ENCODE measurements at regions not wholly inside any gene's neighbourhood (a gene's known extent, or its start where the extent isn't known, plus 50 kb on each side); places are given as distances from the start of the nearest gene placed in this dataset.

GRCh38 chr2:35365859-35366258 lies 989.7 kb upstream of the CRIM1 start:
- no peaks in the 10 kb centered on the region for H3K4me1 ChIP-seq (ENCODE audit: control insufficient read depth in 5 of 5, insufficient read depth in 5 of 5, low read length in 5 of 5)
- no peaks in the 10 kb centered on the region for H3K36me3 ChIP-seq (ENCODE audit: control insufficient read depth in 4 of 4, insufficient read depth in 4 of 4, low read length in 4 of 4)
- TF ChIP-seq, protein P1, sequence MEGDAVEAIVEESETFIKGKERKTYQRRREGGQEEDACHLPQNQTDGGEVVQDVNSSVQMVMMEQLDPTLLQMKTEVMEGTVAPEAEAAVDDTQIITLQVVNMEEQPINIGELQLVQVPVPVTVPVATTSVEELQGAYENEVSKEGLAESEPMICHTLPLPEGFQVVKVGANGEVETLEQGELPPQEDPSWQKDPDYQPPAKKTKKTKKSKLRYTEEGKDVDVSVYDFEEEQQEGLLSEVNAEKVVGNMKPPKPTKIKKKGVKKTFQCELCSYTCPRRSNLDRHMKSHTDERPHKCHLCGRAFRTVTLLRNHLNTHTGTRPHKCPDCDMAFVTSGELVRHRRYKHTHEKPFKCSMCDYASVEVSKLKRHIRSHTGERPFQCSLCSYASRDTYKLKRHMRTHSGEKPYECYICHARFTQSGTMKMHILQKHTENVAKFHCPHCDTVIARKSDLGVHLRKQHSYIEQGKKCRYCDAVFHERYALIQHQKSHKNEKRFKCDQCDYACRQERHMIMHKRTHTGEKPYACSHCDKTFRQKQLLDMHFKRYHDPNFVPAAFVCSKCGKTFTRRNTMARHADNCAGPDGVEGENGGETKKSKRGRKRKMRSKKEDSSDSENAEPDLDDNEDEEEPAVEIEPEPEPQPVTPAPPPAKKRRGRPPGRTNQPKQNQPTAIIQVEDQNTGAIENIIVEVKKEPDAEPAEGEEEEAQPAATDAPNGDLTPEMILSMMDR (IDR thresholded peaks at IDR 0.05; ENCODE audit: control extremely low read depth, extremely low read depth) = no peak
- no peak overlapping the region for H3K9ac ChIP-seq (ENCODE audit: insufficient read depth in 1 of 2, low read length in 2 of 2)
- H3K27me3 ChIP-seq (ENCODE audit: control insufficient read depth in 3 of 3, insufficient read depth in 3 of 3, low read length in 2 of 3) = no peaks in the 10 kb centered on the region
- H3K9me3 ChIP-seq (ENCODE audit: control insufficient read depth in 4 of 4, insufficient read depth in 3 of 4, low read length in 3 of 4) = no peaks in the 10 kb centered on the region
- H3K4me3 ChIP-seq = no peak overlapping the region
- no peak overlapping the region for H3K27ac ChIP-seq (ENCODE audit: low read depth in 1 of 2, low read length in 1 of 2)
- ATAC-seq (ENCODE audit: insufficient read depth, low FRiP score) (no peak), DNase-seq (no peak)
- 54 to 64% methylated on average over 2 of the region's 2 CpGs for WGBS, 2 donors

GRCh38 chr2:35356332-35356731 lies 999.2 kb upstream of the CRIM1 start:
- TF ChIP-seq, protein P1 (IDR thresholded peaks at IDR 0.05; ENCODE audit: control extremely low read depth, extremely low read depth) = no peak
- Histone ChIP-seq H3K36me3 (ENCODE audit: control insufficient read depth in 4 of 4, insufficient read depth in 4 of 4, low read length in 4 of 4) (no peaks in the 10 kb centered on the region), H3K4me1 (ENCODE audit: control insufficient read depth in 5 of 5, insufficient read depth in 5 of 5, low read length in 5 of 5) (no peaks in the 10 kb centered on the region), H3K27me3 (ENCODE audit: control insufficient read depth in 3 of 3, insufficient read depth in 3 of 3, low read length in 2 of 3) (no peaks in the 10 kb centered on the region), H3K9me3 (ENCODE audit: control insufficient read depth in 4 of 4, insufficient read depth in 3 of 4, low read length in 3 of 4) (peaks cover 0 to 12% (median 0%) of the 10 kb centered on the region in 4 donors), H3K4me3 (no peak overlapping the region), H3K9ac (ENCODE audit: insufficient read depth in 1 of 2, low read length in 2 of 2) (no peak overlapping the region), H3K27ac (ENCODE audit: low read depth in 1 of 2, low read length in 1 of 2) (no peak overlapping the region)
- no peak for ATAC-seq (ENCODE audit: insufficient read depth, low FRiP score)
- DNase-seq = no peak
- 75 to 85% methylated on average over 4 of the region's 4 CpGs for WGBS, 2 donors

DNA sequence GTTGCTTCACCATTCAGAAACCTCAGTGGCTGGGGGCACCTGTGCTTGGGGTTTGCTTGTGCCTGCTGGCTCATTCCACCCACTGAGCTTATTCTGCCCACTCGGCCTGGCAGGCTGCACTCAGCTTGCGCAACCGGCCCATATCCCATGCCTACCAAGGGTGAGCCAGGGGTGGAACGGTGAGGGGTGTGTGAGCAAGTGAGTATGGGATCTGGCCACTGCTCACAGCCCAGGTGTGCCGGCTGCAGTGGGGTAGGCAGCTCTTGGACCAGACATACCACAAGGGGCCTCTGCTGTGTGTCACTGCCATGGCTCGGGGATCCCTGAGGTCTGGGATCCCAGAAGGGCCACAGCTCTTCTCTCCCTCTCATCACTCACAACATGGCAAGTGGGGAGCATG lies 1000.5 kb upstream of the CRIM1 start:
- no peak for ATAC-seq (ENCODE audit: insufficient read depth, low FRiP score)
- no peaks in the 10 kb centered on the region for H3K36me3 ChIP-seq (ENCODE audit: control insufficient read depth in 4 of 4, insufficient read depth in 4 of 4, low read length in 4 of 4)
- TF ChIP-seq, protein P1 (IDR thresholded peaks at IDR 0.05; ENCODE audit: control extremely low read depth, extremely low read depth) = no peak
- no peaks in the 10 kb centered on the region for H3K4me1 ChIP-seq (ENCODE audit: control insufficient read depth in 5 of 5, insufficient read depth in 5 of 5, low read length in 5 of 5)
- no peak overlapping the region for H3K9ac ChIP-seq (ENCODE audit: insufficient read depth in 1 of 2, low read length in 2 of 2)
- H3K9me3 ChIP-seq (ENCODE audit: control insufficient read depth in 4 of 4, insufficient read depth in 3 of 4, low read length in 3 of 4) = peaks cover 0 to 12% (median 0%) of the 10 kb centered on the region in 4 donors
- H3K4me3 ChIP-seq = no peak overlapping the region
- 92% methylated on average over 6 of the region's 6 CpGs for WGBS, 2 donors
- no peak overlapping the region for H3K27ac ChIP-seq (ENCODE audit: low read depth in 1 of 2, low read length in 1 of 2)
- no peaks in the 10 kb centered on the region for H3K27me3 ChIP-seq (ENCODE audit: control insufficient read depth in 3 of 3, insufficient read depth in 3 of 3, low read length in 2 of 3)
- no peak for DNase-seq

GRCh38 chr2:35347561-35347960 lies 1008.0 kb upstream of the CRIM1 start:
- no peaks in the 10 kb centered on the region for H3K36me3 ChIP-seq (ENCODE audit: control insufficient read depth in 4 of 4, insufficient read depth in 4 of 4, low read length in 4 of 4)
- peaks cover 0 to 4% (median under 1%) of the 10 kb centered on the region in 4 donors for H3K9me3 ChIP-seq (ENCODE audit: control insufficient read depth in 4 of 4, insufficient read depth in 3 of 4, low read length in 3 of 4)
- no peak overlapping the region for H3K27ac ChIP-seq (ENCODE audit: low read depth in 1 of 2, low read length in 1 of 2)
- ATAC-seq (ENCODE audit: insufficient read depth, low FRiP score) (no peak), DNase-seq (no peak)
- 88 to 91% methylated on average over 7 of the region's 7 CpGs for WGBS, 2 donors
- TF ChIP-seq, protein P1 (IDR thresholded peaks at IDR 0.05; ENCODE audit: control extremely low read depth, extremely low read depth) = no peak
- H3K4me3 ChIP-seq = no peak overlapping the region
- H3K9ac ChIP-seq (ENCODE audit: insufficient read depth in 1 of 2, low read length in 2 of 2) = no peak overlapping the region
- no peaks in the 10 kb centered on the region for H3K27me3 ChIP-seq (ENCODE audit: control insufficient read depth in 3 of 3, insufficient read depth in 3 of 3, low read length in 2 of 3)
- H3K4me1 ChIP-seq (ENCODE audit: control insufficient read depth in 5 of 5, insufficient read depth in 5 of 5, low read length in 5 of 5) = no peaks in the 10 kb centered on the region

All from lung (tissue), 11 donors.